Activated T-cell treated with anti-CD3 and anti-CD28 coated beads, Interleukin-2, amount 50 U/mL, for 24 hours (primary cell): ENCODE measurements at regions not wholly inside any gene's neighbourhood (a gene's known extent, or its start where the extent isn't known, plus 50 kb on each side); places are given as distances from the start of the nearest gene placed in this dataset.

ENCODE experiments used
- DNase-seq: peaks from one replicate; pipeline ENCODE4 v3.0.0-alpha.2; 2020
- H3K27ac Mint-ChIP-seq: 2 replicates; pipeline ENCODE4 v1.8.0; 2020; ENCODE audit warnings: mild to moderate bottlenecking, mixed read lengths
- H3K27me3 Mint-ChIP-seq: 2 replicates; pipeline ENCODE4 v1.8.0; 2020; ENCODE audit warnings: mixed read lengths
- H3K36me3 Mint-ChIP-seq: 2 replicates; pipeline ENCODE4 v1.8.0; 2020; ENCODE audit warnings: low read depth, mixed read lengths
- H3K4me1 Mint-ChIP-seq: 2 replicates; pipeline ENCODE4 v1.8.0; 2020; ENCODE audit warnings: low read depth, mixed read lengths
- H3K4me3 Mint-ChIP-seq: 2 replicates; pipeline ENCODE4 v1.8.0; 2020; ENCODE audit warnings: mild to moderate bottlenecking, moderate library complexity, mixed read lengths
- H3K9me3 Mint-ChIP-seq: 2 replicates; pipeline ENCODE4 v1.8.0; 2020; ENCODE audit warnings: mixed read lengths

GRCh38 chr20:24798930-24799705, 150.0 kb upstream of the CST7 start:
- Mint-ChIP-seq H3K36me3 (no peaks in the 10 kb centered on the region), H3K9me3 (no peaks in the 10 kb centered on the region), H3K27me3 (peaks cover 3% of the 10 kb centered on the region), H3K27ac (no peak overlapping the region), H3K4me1 (no peaks in the 10 kb centered on the region), H3K4me3 (no peak overlapping the region)
- DNase-seq, result no peak

GRCh38 chr20:24799971-24800580, 149.0 kb upstream of the CST7 start:
- no peaks in the 10 kb centered on the region for H3K27me3 Mint-ChIP-seq
- H3K27ac Mint-ChIP-seq, result no peak overlapping the region
- H3K4me3 Mint-ChIP-seq, result no peak overlapping the region

GRCh38 chr20:24802286-24802820, 146.7 kb upstream of the CST7 start:
- no peak overlapping the region for H3K27ac Mint-ChIP-seq
- H3K9me3 Mint-ChIP-seq, result no peaks in the 10 kb centered on the region
- H3K4me3 Mint-ChIP-seq, result no peak overlapping the region
- no peak for DNase-seq
- H3K27me3 Mint-ChIP-seq, result no peaks in the 10 kb centered on the region
- no peaks in the 10 kb centered on the region for H3K4me1 Mint-ChIP-seq
- H3K36me3 Mint-ChIP-seq, result no peaks in the 10 kb centered on the region

More at GRCh38 chr20:24799971-24800580, 149.0 kb upstream of the CST7 start:
- no peaks in the 10 kb centered on the region for H3K9me3 Mint-ChIP-seq
- DNase-seq, result no peak
- H3K4me1 Mint-ChIP-seq, result no peaks in the 10 kb centered on the region
- H3K36me3 Mint-ChIP-seq, result no peaks in the 10 kb centered on the region

GRCh38 chr20:24804481-24805206, 144.4 kb upstream of the CST7 start:
- H3K9me3 Mint-ChIP-seq, result no peaks in the 10 kb centered on the region
- peaks cover 12% of the 10 kb centered on the region for H3K27me3 Mint-ChIP-seq
- DNase-seq, result no peak
- H3K4me3 Mint-ChIP-seq, result no peak overlapping the region
- peaks cover 3% of the 10 kb centered on the region for H3K4me1 Mint-ChIP-seq
- no peak overlapping the region for H3K27ac Mint-ChIP-seq
- no peaks in the 10 kb centered on the region for H3K36me3 Mint-ChIP-seq

- Mint-ChIP-seq H3K27me3 (peaks cover 13% of the 10 kb centered on the region), H3K36me3 (no peaks in the 10 kb centered on the region), H3K27ac (no peak overlapping the region), H3K4me1 (peaks cover 3% of the 10 kb centered on the region), H3K9me3 (no peaks in the 10 kb centered on the region), H3K4me3 (no peak overlapping the region)
- DNase-seq, result no peak
Observed at GRCh38 chr20:24805456-24806238, 143.4 kb upstream of the CST7 start.

- peaks cover 3% of the 10 kb centered on the region for H3K4me1 Mint-ChIP-seq
- peaks cover 13% of the 10 kb centered on the region for H3K27me3 Mint-ChIP-seq
- no peaks in the 10 kb centered on the region for H3K9me3 Mint-ChIP-seq
- H3K27ac Mint-ChIP-seq, result no peak overlapping the region
- no peak for DNase-seq
- no peak overlapping the region for H3K4me3 Mint-ChIP-seq
- no peaks in the 10 kb centered on the region for H3K36me3 Mint-ChIP-seq
Observed at GRCh38 chr20:24806705-24807676, 142.1 kb upstream of the CST7 start.

- Mint-ChIP-seq H3K36me3 (no peaks in the 10 kb centered on the region), H3K27ac (no peak overlapping the region), H3K27me3 (peaks cover 13% of the 10 kb centered on the region), H3K9me3 (peaks cover 4% of the 10 kb centered on the region), H3K4me1 (peaks cover 3% of the 10 kb centered on the region), H3K4me3 (no peak overlapping the region)
- DNase-seq, result no peak
Observed at GRCh38 chr20:24808616-24809015, 140.5 kb upstream of the CST7 start.

GRCh38 chr20:24809606-24810005, 139.5 kb upstream of the CST7 start:
- H3K4me3 Mint-ChIP-seq, result no peak overlapping the region
- no peak for DNase-seq
- no peak overlapping the region for H3K27ac Mint-ChIP-seq
- H3K4me1 Mint-ChIP-seq, result peaks cover 3% of the 10 kb centered on the region
- H3K9me3 Mint-ChIP-seq, result peaks cover 4% of the 10 kb centered on the region
- peaks cover 13% of the 10 kb centered on the region for H3K27me3 Mint-ChIP-seq
- H3K36me3 Mint-ChIP-seq, result no peaks in the 10 kb centered on the region

- no peak for DNase-seq
- Mint-ChIP-seq H3K36me3 (no peaks in the 10 kb centered on the region), H3K9me3 (peaks cover 4% of the 10 kb centered on the region), H3K4me3 (no peak overlapping the region), H3K27ac (no peak overlapping the region), H3K27me3 (peaks cover 15% of the 10 kb centered on the region), H3K4me1 (peaks cover 3% of the 10 kb centered on the region)
Observed at GRCh38 chr20:24810676-24811407, 138.2 kb upstream of the CST7 start.

GRCh38 chr20:24812373-24812772, 136.7 kb upstream of the CST7 start:
- Mint-ChIP-seq H3K4me3 (no peak overlapping the region), H3K4me1 (peaks cover 3% of the 10 kb centered on the region), H3K27ac (no peak overlapping the region), H3K27me3 (peaks cover 15% of the 10 kb centered on the region), H3K9me3 (peaks cover 4% of the 10 kb centered on the region), H3K36me3 (no peaks in the 10 kb centered on the region)
- DNase-seq, result no peak

- no peak overlapping the region for H3K27ac Mint-ChIP-seq
- H3K27me3 Mint-ChIP-seq, result peaks cover 15% of the 10 kb centered on the region
- no peak for DNase-seq
- H3K9me3 Mint-ChIP-seq, result peaks cover 4% of the 10 kb centered on the region
- no peak overlapping the region for H3K4me3 Mint-ChIP-seq
- H3K36me3 Mint-ChIP-seq, result no peaks in the 10 kb centered on the region
- peaks cover 3% of the 10 kb centered on the region for H3K4me1 Mint-ChIP-seq
Observed at GRCh38 chr20:24813080-24813479, 136.0 kb upstream of the CST7 start.

- H3K27me3 Mint-ChIP-seq, result peaks cover 13% of the 10 kb centered on the region
- DNase-seq, result no peak
- H3K27ac Mint-ChIP-seq, result no peak overlapping the region
- no peak overlapping the region for H3K4me3 Mint-ChIP-seq
- H3K9me3 Mint-ChIP-seq, result peaks cover 4% of the 10 kb centered on the region
- H3K36me3 Mint-ChIP-seq, result no peaks in the 10 kb centered on the region
- peaks cover under 1% of the 10 kb centered on the region for H3K4me1 Mint-ChIP-seq
Observed at GRCh38 chr20:24813496-24813895, 135.6 kb upstream of the CST7 start.

- Mint-ChIP-seq H3K4me3 (no peak overlapping the region), H3K9me3 (peaks cover 4% of the 10 kb centered on the region), H3K36me3 (no peaks in the 10 kb centered on the region), H3K27me3 (peaks cover 9% of the 10 kb centered on the region), H3K27ac (no peak overlapping the region), H3K4me1 (no peaks in the 10 kb centered on the region)
- no peak for DNase-seq
Observed at GRCh38 chr20:24813936-24814335, 135.1 kb upstream of the CST7 start.
